ENCODE measurements at regions not wholly inside any gene's neighbourhood (a gene's known extent, or its start where the extent isn't known, plus 50 kb on each side); places are given as distances from the start of the nearest gene placed in this dataset.

GRCh38 chr5:173383711-173384110 lies 55.5 kb upstream of the STC2 start:
- Mint-ChIP-seq H3K27me3 (ENCODE audit: insufficient read depth, unreplicated experiment) (no peaks in the 10 kb centered on the region), H3K4me3 (ENCODE audit: unreplicated experiment) (no peak overlapping the region), H3K36me3 (ENCODE audit: insufficient read depth, unreplicated experiment) (no peaks in the 10 kb centered on the region), H3K27ac (ENCODE audit: low read depth, unreplicated experiment) (no peak overlapping the region), H3K4me1 (ENCODE audit: insufficient read depth, unreplicated experiment) (no peaks in the 10 kb centered on the region), H3K9me3 (ENCODE audit: unreplicated experiment) (no peaks in the 10 kb centered on the region)
- DNase-seq (ENCODE audit: unreplicated experiment), result no peak
- TF ChIP-seq CTCF (IDR thresholded peaks at IDR 0.05; ENCODE audit: unreplicated experiment), result no peak
- POLR2A ChIA-PET, result no interaction called here
- CTCF ChIA-PET, result interaction anchor here (0.7 kb wide), 1 partner anchor 23 kb away, joined by 3 read pairs; no protein-coding TSS in a partner anchor
- intact Hi-C loops (cut with micrococcal nuclease), result no loop called here
- BruUV-seq (replicated peaks), result no TSS peak

- CTCF ChIA-PET, result interaction anchor here (0.8 kb wide), 1 partner anchor 16 kb away, joined by 4 read pairs; no protein-coding TSS in a partner anchor
- no peaks in the 10 kb centered on the region for H3K36me3 Mint-ChIP-seq (ENCODE audit: insufficient read depth, unreplicated experiment)
These were observed 50.5 kb upstream of the STC2 start for GRCh38 chr5:173378727-173379126.

More at GRCh38 chr5:173378727-173379126, 50.5 kb upstream of the STC2 start:
- H3K27me3 Mint-ChIP-seq (ENCODE audit: insufficient read depth, unreplicated experiment), result no peaks in the 10 kb centered on the region
- no peak overlapping the region for H3K4me3 Mint-ChIP-seq (ENCODE audit: unreplicated experiment)
- H3K4me1 Mint-ChIP-seq (ENCODE audit: insufficient read depth, unreplicated experiment), result no peaks in the 10 kb centered on the region
- POLR2A ChIA-PET, result interaction anchor here (0.6 kb wide), 1 partner anchor 279 kb away, joined by 3 read pairs; no protein-coding TSS in a partner anchor
- intact Hi-C loops (cut with micrococcal nuclease), result no loop called here
- no peak for DNase-seq (ENCODE audit: unreplicated experiment)
- no peak for TF ChIP-seq CTCF (IDR thresholded peaks at IDR 0.05; ENCODE audit: unreplicated experiment)
- H3K27ac Mint-ChIP-seq (ENCODE audit: low read depth, unreplicated experiment), result no peak overlapping the region
- no TSS peak for BruUV-seq (replicated peaks)
- H3K9me3 Mint-ChIP-seq (ENCODE audit: unreplicated experiment), result no peaks in the 10 kb centered on the region

Measured in MCF 10A (cell line).